ENCODE measurements at regions not wholly inside any gene's neighbourhood (a gene's known extent, or its start where the extent isn't known, plus 50 kb on each side); places are given as distances from the start of the nearest gene placed in this dataset.

DNA sequence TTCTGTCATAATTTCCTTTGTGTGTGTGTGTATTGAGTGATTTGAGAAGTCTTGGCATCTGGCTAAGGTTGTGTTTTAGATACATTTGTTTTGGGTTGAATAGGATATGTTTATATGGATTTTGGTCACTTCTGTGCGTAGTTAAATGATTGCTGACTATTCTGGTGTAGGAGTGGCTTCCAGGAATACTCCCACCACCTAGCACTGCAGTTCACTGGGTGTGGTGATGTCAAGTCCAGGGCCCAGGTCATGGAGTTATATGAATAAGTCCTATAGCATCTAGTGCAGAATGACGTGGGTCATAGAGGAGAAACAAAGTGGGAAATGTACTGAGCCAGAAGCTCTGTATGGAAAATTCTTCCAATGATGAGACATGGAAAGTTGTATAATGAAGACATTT is 465.4 kb upstream of the CCL2 start:
- no peak for DNase-seq

DNA sequence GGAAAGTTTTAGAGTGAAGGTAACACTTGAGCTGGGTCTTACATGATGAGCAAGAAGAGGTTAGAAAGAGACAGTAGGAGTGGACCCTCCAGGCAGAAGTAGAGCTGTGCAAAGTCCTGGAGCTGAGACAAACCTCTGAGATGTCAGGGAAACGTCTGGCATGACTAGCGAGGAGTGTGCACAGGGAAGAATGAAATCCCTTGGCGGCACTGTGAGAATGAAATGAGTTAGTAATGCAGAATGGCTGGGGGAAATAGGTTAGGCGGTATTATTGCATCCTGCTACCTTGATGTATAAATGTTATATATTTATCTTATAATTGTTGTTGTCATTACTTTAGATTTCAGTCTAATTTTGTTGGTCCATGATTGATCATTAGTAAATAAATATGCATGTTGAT is 457.9 kb upstream of the CCL2 start:
- DNase-seq, result no peak

DNA sequence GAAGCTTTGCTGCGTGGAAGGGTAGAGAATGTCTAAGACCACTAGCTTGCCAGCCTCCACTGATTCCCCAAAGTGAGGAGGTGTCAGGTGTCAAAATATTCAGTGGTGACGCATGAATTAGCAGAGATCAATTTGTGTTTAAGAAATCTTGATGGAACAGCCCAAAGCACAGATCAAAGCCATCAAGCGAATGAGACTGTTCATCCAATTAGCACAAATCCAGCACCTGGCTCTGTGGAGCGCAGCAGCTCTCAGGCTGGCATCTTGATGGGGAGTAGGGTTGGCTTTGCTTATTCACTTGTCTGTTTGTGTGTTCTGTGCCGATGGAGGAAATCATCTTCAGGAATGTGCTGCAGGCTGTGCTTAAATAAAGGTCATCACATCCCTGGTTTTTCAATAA is 456.8 kb upstream of the CCL2 start:
- no peak for DNase-seq

DNA sequence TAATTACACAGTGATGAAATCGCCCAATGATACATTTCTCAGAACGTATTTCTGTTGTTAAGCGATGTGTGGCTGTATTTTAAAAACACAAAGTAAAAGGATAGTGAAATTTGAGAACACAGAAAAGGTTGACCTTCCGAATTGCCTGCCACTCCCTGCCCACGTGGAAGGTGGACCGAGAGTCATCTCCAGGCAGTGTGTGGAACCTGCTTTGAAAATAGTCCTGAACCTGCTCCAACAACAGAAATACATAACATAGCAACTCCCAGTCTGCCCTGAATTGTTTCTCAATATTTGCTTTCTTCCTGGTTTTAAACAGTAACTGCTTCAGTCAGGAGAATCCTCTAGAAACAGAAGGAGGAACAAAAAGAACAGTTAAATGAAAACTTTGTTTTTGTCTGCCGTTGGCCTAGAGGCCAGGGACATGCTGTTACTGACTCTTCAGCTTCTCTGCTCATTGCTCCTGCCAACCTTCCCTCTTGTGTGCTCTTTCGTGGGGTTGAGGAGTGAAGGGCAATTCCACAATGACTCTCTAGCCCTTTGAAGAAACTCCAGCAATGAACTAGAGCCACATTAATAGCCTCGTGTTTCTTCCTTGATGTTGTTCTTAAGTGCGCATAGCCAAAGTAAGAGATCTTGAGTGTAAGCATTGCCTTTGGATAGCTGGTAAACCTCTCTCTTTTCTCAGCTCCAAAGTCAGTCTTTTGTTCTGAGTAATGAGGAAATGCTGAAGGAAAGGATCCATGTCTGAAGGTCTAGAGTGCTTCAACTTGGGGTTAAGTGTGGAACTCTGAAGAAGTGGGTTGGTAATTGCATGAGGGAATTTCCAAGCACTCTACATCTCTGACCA is 452.5 kb upstream of the CCL2 start:
- DNase-seq, result no peak

DNA sequence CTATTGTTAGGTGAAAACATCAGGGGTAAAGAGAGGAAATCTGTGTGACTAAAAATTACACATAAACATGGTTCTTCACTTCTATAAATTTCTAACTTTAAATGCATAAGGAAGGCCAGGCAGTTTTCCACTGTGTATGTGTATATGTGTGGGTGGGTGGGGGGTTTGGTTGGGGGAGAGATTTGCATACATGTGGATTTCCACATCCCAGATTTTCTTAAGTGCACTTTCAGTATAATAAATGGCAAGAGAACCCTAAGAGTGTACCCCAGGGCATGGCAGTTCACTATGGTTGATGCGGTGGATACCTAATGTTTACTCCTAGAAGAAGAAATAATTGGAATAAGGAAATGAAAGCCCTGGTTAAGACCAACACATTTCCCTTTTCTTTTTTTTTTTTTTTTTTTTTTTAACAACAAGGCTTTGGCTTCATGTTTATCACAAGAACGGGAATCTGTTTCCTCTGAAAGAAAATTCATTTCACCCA is 451.8 kb upstream of the CCL2 start:
- DNase-seq, result no peak

DNA sequence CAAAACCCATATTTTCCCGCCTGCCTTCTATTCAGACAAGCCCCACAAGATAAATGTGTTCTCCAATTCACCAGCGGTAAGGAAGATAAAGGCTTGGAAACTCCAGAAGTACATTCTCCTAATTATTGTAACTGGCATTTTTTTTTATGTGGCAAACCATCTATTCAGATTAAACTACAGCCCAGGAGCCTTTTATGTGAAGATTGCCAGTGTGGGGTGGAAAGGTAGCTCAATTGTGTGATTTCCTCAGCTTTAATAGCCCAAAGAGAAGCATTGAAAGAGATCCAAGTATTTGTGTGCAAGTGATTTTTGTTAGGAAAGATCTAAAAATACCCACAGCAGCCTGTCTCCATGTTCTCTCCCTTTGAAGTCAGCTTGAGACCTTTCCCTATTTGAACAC is 451.4 kb upstream of the CCL2 start:
- no peak for DNase-seq

DNA sequence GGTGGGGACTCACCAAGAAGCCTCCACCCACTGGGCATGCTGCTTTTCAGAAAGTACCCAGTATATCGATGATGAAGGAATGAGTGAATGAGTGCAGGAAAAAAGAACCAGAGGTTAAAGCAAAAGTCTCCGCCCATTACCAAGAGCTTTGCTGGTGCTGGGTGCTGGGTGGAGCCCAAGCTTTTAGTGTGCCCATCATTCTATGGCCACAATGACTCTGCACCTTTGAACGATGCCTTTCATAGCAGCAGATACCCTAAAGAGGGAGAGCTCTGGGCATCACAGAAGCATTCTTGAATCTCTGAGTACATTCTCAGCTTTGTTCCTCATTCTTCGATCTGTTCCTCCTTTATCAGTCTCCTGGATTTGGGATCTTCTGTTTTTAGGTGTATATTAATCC is 450.7 kb upstream of the CCL2 start:
- no peak for DNase-seq

DNA sequence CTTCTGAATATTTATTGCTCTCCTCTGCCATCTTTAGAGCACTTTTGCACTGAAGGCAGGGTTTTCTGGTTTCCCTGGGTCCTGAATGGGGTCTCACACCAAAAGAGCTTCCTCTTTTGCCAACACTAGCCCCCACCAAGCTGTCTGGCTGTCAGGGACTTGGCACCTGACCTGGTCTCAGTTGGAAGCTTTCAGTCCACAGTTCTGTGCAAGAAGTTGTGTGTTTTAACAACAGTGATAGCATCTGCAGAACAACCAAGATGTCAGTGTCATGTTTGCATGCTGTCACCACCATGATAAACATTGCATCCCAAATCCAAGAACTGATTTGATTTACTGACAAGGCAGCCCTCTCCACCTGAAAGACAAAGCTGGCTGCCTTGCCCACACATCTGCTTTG is 448.5 kb upstream of the CCL2 start:
- DNase-seq, result no peak

DNA sequence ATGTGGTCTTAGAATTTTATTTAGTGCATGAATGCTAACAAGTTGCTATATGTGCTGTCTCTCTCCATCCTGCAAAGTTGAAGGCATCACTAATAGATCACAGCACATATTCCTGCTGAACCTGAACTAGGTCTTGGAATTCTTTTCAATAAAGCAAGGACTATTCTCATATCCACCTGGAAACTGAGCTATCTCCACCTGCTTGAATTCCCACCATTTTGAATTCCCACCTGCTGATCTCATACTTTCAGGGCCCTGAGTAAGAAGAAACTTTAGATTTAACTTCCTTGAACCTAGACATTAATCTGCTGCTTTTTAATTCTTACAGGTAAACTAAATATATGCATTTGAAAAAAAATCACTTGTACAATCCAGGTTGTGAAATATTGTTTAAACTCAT is 445.3 kb upstream of the CCL2 start:
- DNase-seq, result no peak

DNA sequence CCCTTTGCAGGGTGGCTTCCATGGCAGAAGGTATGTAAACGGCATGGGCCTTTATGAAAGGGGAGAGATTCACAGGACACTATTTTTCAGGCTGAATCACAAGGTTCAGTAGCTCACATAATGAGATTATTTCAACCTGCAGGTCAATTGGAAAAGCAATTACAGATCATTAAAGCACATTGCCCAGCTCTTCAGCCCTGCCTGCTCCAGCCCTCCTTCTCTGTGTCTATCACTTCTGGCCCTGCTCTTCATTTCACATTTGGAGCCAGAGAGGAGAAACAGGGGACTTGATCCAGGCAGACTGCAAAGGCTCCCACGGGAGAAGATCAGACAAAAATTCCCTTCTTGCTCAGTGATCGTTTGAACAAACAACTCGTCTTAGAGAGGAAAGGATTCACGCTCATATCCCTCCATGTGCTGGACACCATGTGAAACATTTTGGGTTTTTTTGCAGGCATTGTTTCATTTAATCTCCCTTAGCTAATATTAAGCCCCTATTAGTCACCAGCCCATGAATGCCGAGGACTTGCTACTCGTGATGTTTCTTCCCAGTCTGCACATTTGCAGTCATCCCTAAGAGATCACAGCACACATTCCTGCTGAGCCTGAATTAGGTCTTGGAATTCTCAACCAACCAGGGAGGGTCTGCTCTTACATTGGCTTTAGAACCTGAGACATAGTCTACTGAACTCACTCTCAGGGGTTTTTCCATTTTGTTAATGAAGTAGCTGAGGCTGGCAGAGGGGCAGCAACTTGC is 443.9 kb upstream of the CCL2 start:
- DNase-seq, result no peak

DNA sequence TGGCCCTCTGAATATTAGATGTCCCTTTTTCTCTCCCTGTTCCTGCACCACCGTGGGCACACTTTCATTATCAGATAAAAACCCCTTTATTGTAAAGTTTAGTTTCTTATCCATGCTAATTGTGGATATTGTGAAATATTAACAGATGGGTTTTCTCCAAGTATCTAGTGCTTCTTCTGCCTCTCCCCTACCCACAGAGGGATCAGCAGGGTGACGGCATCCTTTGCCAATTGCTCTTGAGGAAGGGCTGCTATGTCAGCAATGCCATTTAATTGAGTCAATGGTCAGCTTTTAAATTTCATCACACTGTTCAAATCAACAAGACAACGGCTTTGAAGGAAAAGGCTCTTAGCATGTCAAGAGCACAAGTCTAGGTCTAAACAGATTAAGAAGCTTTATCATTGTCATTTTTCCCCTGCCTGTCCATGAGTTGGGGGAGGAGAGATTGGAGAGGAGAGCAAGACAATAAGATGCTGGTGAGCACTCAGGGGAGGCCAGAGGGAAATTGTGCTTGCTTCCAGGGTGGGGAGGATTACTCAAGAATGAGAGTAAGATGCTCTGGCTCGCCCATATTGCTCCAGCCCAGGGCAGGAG is 443.0 kb upstream of the CCL2 start:
- no peak for DNase-seq

DNA sequence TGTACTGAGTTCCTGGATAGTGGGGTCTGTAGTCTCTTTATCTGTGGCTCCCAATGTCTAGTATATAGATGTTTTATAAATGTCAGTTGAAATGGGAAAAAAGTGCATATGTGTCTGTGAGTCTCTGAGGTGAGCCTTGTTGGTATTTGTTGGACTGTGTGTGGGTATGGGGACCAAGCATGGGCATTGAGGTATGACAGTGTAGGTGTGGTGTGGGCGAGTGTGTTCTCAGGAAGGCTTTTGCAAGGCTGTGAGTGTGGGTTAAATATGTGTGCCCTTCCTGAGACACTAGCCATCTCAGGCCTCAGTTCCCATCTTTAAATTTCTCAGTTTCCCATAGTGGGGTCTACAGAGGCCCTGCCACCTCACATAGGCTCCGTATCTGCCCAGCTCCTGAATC is 440.2 kb upstream of the CCL2 start:
- no peak for DNase-seq

DNA sequence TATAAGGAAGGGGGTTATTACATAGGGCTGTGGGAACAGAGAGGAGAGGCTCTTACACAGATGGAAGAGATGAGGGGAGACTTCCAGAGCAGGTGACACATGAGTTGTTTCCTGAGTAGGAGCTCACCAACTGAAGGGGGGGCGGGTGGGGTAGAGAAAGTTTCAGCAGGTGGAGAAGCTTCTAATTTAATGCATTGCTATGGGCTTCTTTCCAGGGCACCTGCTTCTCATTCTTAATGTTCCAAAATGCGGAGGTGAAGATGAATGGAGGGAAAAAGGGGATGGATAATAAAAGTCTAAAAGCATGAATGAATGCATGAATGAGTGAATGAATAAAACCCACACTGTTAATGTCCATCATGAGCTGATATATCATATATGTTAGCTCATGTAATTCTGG is 439.0 kb upstream of the CCL2 start:
- DNase-seq, result no peak

DNA sequence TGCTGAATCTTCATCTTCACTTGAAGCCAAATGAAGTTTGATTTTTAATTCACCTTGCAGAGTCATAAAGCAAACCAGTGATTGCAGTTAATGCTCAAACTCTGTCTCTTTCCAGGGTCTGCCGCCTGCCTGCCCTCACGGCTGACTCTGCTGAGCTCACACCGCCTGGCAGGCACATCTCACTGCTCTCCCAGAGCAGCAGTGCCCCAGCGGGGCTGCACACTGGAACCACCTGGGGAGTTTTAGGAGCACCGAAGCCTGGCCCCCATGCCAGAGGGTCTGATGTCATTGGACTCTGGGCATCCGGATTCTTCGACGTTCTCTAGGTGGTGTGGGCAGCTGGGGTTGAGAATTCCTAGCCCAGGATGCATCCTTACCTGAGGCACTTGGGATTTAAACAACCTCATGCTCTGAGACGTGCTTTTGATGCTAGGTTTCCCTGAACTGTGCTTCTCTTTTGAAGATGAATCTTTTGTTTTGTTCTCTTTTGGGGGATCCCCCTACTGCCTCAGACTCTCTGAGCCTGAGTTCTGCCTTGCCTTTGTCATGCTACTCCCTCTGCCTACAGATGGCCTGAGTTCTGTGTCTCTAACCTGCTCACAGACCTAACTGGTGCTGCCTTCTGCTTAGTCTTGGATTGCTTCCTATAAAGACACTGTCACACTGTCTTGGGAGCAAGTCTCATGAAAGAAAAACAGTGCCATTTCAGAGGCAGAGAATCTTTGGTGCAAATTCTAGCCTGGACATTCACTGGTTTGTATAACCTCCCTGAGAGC is 438.1 kb upstream of the CCL2 start:
- no peak for DNase-seq

DNA sequence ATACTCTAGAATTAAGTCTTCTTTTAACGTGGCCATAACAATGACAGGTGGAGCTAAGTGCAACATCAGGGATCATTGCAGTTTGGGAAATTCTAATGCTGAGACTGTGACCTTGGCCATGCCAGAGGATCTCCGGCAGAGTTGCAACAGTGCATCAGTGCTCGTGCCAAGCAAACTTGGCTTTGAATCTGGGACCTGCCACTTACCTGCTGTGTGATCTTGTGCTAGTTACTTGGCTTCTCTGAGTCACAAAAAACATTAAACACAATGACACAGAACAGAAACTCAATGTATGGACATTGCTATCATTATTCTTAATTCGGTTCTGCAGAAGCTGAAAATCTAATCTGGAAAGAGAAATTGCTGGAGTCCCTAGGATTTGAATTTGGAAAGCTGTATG is 435.5 kb upstream of the CCL2 start:
- no peak for DNase-seq

DNA sequence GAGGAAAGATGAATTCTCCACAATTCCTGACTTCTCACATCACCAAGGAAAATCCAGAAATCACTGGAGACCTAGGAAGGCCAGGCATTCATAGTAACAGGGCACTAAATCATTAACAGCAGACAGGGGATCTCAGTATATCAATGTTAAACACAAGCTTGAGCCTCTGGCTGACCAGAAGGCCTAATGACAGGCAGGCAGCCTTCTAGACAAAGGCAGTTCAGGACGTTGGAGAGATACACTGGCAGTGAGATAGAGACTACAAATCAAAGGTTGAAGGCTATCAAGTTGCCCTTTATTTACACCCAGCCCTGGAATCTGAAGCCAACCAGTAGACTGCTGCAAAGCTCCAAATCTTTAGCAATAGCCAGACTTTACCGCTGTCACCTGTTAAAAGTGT is 422.8 kb upstream of the CCL2 start:
- no peak for DNase-seq

DNA sequence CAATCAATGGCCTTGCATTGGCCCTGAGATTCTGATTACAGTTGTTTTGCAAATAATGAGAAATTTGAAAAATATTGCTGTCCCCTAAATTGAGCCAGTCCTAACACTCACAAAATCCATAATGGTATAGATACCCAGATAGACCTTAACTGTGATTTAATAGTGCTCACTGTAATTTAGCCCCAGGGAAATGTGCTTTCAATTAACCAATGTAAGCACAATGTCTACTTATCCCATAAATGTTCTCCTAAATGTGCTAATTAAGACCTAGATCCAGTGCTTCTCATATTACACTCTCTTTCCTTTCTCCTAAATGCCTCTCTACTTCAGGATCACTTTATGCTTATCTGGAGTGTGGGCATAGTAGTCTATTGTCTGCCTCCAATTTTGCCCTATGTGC is 417.8 kb upstream of the CCL2 start:
- DNase-seq, result no peak

DNA sequence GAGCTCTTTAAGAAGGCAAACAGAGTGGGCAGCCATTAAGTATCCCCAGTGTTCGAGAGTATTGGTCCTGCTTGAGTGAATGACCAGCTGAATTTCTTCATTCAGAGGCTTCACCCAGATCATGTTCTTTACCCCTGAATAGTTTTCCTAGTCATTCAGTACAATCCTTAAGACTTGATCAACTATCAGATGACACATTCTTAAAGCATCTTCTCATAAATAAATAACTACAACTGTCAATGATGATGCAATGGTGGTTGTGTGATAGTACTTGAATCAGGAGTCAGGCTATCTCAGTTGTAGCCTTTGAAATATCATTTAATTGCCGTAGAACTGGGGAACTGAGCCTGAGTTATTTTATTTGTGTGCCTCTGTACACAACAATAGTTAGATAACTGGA is 416.8 kb upstream of the CCL2 start:
- no peak for DNase-seq

DNA sequence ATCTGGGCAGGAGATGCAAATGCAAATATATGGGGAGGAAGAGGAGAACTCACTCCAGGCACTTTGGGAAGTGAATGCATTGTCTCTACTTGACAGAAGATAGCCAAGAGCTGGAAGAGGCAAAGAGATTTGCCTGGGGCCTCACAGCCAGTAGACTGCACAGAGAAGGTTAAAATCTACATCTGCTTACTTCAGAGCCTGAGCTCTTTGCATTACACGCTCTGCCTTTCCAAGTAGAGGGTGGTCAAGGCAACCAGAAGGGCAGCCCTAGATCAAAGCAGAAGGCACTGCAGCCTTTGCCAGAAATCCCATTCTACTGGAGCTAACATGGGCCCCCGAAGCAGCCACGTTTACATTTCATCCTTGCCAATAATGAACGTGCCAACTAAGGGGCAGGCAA is 407.2 kb upstream of the CCL2 start:
- no peak for DNase-seq

DNA sequence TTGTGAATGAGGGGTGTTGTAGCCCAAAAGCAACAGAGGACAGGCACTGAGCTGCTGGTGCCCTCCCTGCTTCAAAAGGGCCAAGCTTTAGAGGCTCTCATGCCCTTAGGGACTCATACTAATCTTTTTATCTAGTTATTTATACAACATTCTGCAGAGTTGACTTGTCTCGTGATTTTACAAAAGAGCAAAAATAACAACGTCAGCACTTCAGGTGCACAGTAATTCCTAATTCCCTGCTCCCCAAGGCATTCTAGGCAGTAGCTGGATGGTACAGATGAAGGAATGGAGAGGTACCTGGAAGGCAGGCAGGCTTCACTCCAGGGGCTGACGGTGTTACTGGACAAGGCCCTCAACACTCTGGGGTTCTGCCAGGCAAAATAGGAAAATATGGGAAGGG is 406.7 kb upstream of the CCL2 start:
- no peak for DNase-seq

DNA sequence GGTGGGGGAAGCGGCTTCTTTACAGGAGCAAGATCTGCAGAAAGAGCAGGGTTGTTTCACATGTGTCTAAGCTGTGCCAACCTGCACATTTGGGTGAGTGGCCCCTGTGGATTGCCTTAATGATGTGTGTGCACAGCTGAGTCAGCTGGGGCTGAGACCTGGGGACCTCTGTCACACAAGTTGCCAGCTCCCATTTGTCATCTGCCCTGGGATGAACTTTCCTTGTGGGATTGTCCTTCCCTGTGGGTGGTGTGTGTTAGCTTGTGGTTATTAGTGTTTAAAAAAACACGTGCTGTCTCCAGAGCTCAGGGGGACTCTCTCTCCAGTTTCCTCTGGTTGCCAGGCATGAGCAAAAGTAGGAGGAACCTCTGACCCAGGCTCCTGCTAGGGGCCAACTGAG is 400.5 kb upstream of the CCL2 start:
- no peak for DNase-seq

DNA sequence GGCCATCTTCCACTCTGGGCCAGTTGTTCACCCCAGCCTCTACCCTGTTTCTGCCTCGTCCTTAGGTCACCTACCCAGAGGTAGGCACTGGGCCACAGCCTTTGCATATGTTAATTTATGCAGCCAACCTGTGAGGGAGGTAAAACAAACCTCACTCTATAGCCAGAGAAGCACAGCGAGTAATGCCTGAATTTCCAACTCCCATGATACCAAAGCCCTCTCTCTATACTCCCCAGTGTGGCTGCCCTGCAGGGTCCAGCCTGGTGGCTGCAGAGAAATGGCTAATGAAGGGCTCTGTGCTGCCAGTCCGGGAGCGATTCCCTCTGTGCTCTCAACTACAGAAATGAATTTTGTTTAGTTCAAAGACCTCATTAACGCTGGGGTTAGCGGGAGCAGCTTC is 397.0 kb upstream of the CCL2 start:
- DNase-seq, result no peak

DNA sequence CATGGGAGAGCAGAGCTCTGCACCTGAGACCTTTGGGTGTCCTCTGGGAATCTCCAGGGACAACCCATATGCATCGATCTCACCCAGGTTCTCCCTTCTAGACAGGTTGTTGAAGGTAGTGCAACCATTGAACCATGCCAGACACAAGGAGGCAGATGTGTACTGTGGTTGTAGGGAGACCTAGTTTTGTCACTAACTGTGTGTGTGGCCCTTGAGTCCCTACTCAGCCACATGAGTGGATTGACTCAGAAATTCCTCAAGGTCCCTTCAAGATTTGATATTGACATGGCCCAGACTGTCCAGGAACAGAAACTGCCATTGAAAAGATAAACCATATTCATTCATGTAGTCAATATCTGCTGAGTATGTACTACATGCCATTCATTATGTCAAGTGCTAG is 396.4 kb upstream of the CCL2 start:
- no peak for DNase-seq
